ENCODE measurements at regions not wholly inside any gene's neighbourhood (a gene's known extent, or its start where the extent isn't known, plus 50 kb on each side); places are given as distances from the start of the nearest gene placed in this dataset.

DNA sequence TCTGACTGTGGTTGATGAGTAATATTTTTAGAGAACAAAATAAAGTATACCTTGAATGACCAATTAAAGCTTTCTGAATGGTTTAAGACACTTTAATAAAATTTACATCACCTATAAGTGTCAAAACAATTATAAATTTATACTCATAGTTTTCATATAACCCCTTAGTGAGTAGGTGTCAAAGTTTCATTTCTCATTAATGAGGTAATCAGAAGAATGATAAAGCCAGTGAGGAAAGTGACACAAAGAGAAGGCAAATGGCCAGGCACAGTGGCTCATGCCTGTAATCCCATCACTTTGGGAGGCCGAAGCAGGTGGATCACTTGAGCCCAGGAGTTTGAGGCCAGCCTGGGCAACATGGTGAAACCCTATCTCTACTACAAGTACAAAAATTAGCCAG is 60.8 kb upstream of the CTLA4 start:
- no peak overlapping the region for H3K4me3 ChIP-seq (ENCODE audit: low read length)
- DNase-seq (ENCODE audit: low read depth) = no peak
- TF ChIP-seq, protein P1, sequence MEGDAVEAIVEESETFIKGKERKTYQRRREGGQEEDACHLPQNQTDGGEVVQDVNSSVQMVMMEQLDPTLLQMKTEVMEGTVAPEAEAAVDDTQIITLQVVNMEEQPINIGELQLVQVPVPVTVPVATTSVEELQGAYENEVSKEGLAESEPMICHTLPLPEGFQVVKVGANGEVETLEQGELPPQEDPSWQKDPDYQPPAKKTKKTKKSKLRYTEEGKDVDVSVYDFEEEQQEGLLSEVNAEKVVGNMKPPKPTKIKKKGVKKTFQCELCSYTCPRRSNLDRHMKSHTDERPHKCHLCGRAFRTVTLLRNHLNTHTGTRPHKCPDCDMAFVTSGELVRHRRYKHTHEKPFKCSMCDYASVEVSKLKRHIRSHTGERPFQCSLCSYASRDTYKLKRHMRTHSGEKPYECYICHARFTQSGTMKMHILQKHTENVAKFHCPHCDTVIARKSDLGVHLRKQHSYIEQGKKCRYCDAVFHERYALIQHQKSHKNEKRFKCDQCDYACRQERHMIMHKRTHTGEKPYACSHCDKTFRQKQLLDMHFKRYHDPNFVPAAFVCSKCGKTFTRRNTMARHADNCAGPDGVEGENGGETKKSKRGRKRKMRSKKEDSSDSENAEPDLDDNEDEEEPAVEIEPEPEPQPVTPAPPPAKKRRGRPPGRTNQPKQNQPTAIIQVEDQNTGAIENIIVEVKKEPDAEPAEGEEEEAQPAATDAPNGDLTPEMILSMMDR (conservative IDR thresholded peaks at IDR 0.05; ENCODE audit: low read length) = no peak

DNA sequence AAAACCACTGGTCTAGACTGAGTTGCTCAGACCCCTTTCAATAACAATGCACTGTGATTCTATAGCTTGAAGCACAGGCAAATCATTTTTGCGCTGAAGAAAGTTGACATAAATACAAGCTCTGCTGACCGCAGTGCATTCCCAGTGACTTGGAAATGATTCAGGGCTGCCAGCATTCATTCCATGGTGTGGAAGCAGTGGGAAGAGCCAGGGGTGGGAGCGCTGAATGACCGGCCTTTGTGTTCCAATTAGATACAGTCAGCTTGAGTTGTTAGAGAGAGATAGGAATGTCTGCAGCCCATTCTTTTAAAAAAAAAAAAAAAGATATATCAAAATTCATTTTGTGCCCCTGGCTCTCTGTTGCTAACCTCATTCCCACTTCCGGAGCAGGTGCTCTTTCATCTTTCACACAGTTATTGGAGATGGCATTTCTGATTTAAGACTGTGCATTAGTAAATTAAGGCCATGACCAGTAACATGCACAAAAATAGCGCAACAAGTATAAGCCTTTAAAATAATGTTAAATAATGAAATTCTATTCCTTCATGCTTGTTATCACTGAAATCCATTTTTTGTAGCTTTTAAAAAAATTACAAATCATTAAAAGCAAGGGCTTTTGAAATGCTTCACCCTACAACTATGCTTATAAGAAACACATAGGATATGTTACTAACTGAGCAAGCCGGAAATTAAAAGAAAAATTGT is 59.4 kb upstream of the CTLA4 start:
- no peak overlapping the region for H3K4me3 ChIP-seq (ENCODE audit: low read length)
- peak; percentile 97 for DNase-seq (ENCODE audit: low read depth)
- TF ChIP-seq, protein P1 (conservative IDR thresholded peaks at IDR 0.05; ENCODE audit: low read length) = no peak

DNA sequence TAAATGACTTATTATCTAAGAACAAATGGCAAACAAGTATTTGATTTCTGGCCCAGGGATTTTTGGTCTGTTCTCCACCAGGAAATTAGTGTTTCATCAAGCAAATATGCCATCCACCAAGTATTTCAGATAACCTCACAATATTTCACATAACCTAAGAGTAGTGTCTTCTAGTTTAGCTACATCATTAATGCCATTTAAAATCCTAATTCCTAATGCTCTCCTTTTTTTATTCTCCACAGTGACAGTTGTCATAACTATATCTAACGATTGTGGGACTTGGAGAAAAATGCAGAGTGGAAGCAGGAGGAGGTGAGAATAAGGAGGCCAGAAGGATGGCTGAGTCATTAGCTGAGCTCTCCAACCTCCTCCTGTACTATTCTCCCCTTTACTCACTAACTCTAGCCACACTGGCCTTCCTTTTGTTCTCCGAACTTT is 58.5 kb upstream of the CTLA4 start:
- peak; percentile 87 for DNase-seq (ENCODE audit: low read depth)
- no peak overlapping the region for H3K4me3 ChIP-seq (ENCODE audit: low read length)
- TF ChIP-seq, protein P1 (conservative IDR thresholded peaks at IDR 0.05; ENCODE audit: low read length) = no peak

DNA sequence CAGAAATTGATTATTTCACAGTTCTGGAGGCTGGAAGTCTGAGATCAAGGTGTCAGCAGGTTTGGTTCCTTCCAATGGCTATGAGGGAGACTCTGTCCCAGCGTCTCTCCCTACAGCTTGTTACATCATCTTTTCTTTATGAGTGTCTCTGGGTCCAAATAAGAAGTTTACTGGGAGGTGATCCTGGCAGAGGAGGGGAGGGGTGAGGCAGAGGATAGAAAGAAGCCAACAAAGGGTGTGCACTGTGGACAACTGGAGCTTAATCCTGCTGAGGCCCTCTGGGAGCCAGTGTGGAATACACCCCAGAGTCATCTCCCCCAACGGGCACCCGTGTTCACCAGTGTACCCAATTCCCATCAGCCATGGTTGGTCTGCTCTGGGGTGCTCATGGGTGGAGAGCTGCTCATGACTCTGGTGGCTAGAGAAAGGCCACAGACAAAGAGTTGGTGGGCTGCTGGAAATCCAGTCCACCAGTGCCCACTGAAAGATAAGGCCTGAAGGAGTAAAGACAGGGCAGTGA is 57.5 kb upstream of the CTLA4 start:
- TF ChIP-seq, protein P1 (conservative IDR thresholded peaks at IDR 0.05; ENCODE audit: low read length) = no peak
- H3K4me3 ChIP-seq (ENCODE audit: low read length) = no peak overlapping the region
- no peak for DNase-seq (ENCODE audit: low read depth)

DNA sequence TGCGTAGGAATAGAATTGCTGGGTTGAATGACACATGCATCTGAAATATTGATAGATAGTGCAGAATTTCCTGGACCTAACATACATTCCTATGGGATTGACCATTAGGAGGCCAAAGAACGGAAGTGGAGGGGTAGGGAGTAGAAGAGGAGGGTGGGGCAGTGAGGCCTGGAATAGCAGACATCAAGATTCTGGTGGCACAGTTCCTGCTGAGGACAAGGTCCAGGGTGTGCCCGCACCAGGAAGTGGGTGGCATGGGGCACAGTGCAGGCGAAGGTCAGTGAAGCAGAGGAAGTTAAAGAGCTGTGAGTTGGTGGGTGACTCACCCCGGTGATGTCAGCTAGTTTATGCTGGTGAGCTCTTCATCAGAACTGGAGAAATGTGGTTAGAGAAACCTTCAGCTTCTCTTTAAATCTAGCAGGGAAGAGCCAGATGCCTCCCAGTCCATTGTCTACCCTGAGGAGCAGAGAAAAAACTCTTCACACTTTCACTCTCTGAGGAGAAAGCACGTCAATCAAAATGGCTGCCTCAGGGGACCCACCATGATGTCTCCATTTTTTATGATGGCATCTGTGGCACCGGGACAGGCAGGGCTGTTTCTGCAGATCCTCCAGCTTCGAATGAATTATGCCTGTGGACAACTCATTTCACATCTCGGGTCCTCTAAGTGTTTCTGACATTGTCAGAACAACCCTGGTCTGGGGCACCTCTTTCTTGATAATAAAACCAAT is 55.9 kb upstream of the CTLA4 start:
- peak; percentile 92 for DNase-seq (ENCODE audit: low read depth)
- TF ChIP-seq, protein P1 (conservative IDR thresholded peaks at IDR 0.05; ENCODE audit: low read length) = peak; percentile 14
- H3K4me3 ChIP-seq (ENCODE audit: low read length) = no peak overlapping the region

DNA sequence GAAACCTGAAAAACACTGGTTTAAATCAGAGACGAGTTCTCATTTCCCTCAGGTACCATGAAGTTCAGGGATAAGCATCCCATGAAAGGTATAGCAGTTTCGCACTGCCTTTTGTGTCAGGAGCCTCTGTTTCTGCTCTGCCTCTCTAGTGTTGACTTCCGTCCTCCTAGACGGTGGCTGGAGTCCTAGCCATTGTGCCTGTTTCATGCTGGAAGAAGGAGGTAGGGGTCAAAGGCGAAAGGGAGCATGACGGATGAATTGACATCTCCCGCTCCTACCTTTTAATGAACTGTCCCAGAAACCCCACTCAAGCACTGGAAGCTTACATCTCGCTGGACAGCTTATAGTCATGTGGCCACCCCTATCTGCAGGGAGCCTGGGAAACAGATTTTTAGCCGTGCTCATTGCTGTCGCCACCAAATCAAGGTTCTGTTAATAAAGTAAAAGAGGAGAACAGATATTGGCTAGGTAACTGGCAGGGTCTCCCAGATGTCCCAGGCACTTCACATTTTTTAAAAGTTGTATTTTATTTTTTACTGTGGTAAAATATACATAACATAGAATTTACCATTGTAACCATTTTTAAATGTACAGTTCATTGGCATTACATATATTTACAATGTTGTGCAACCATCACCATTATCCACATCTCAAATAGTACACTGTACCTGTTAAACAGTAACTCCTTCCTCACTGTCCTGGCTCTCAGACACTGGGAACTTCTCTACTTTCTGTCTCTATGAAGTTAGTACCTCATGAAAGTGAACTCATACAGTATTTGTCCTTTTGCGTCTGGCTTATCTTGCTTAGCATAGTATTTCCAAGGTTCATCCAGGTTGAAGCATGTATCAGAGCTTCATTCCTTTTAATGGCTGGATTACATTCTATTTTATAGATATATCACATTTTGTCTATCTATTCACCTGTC is 55.0 kb upstream of the CTLA4 start:
- H3K4me3 ChIP-seq (ENCODE audit: low read length) = no peak overlapping the region
- TF ChIP-seq, protein P1 (conservative IDR thresholded peaks at IDR 0.05; ENCODE audit: low read length) = no peak
- no peak for DNase-seq (ENCODE audit: low read depth)

Data from AG10803 (cell line).